Thyroid gland (tissue), 4 donors: ENCODE measurements at regions not wholly inside any gene's neighbourhood (a gene's known extent, or its start where the extent isn't known, plus 50 kb on each side); places are given as distances from the start of the nearest gene placed in this dataset.

Experiments used
- DNase-seq, 2 donors: peaks; one replicate each; pipeline ENCODE4 v3.0.0-alpha.2; 2019
- H3K27ac ChIP-seq, 3 donors: fragments of 200-600 bp; sonication (generic); 1 replicate in 2 of 3; 2 replicates in 1 of 3; pipeline ENCODE4 v1.5.1; 2016 to 2019; ENCODE audit warnings: mild to moderate bottlenecking in 1 of 3, moderate library complexity in 1 of 3
- H3K27me3 ChIP-seq: fragments of 200-600 bp; sonication (generic); one replicate; pipeline ENCODE4 v1.5.1; 2019
- H3K36me3 ChIP-seq, 2 donors: fragments of 200-600 bp; sonication (generic); one replicate each; pipeline ENCODE4 v1.5.1; 2016 to 2019
- H3K4me1 ChIP-seq, 2 donors: fragments of 200-600 bp; sonication (generic); one replicate each; pipeline ENCODE4 v1.5.1; 2017 to 2019
- H3K4me3 ChIP-seq, 3 donors: fragments of 200-600 bp; sonication (generic); replicated peaks in 1 of 3; 1 replicate in 2 of 3; 2 replicates in 1 of 3; pipeline ENCODE4 v1.5.1; 2016; ENCODE audit warnings: mild to moderate bottlenecking in 1 of 3
- H3K9me3 ChIP-seq: fragments of 200-600 bp; sonication (generic); one replicate; pipeline ENCODE4 v1.5.1; 2017
- CTCF ChIP-seq, 6 experiments: fragments of 200-600 bp in 3 of 6; fragments of 450-650 bp in 3 of 6; sonication (generic) in 3 of 6; IDR thresholded peaks; one replicate each; pipeline ENCODE4 v1.5.1; 2016 to 2019; ENCODE audit warnings: antibody characterized with exemption in 6 of 6, mild to moderate bottlenecking in 2 of 6, inconsistent platforms in 1 of 6, moderate library complexity in 1 of 6
- POLR2A ChIP-seq, 2 donors: fragments of 450-650 bp; IDR thresholded peaks; one replicate each; pipeline ENCODE4 v1.6.1; 2017; ENCODE audit warnings: antibody characterized with exemption in 2 of 2, mild to moderate bottlenecking in 2 of 2, moderate library complexity in 1 of 2
- WGBS, 2 donors: methylation state at CpG; one replicate each; pipeline ENCODE4 v1.1.5; 2017; 5-methylcytosine and 5-hydroxymethylcytosine counted together
- intact Hi-C: fragments of 100-400 bp; cut with DNase I; formaldehyde crosslinking; loops from one replicate; pipeline ENCODE4 v1.15.1; 2023

- Histone ChIP-seq H3K27me3 (no peaks in the 10 kb centered on the region), H3K4me3 (no peak overlapping the region), H3K9me3 (no peaks in the 10 kb centered on the region), H3K4me1 (no peaks in the 10 kb centered on the region), H3K27ac (no peak overlapping the region), H3K36me3 (no peaks in the 10 kb centered on the region)
- DNase-seq, result no peak
- TF ChIP-seq CTCF (IDR thresholded peaks at IDR 0.05), result no peak
- no peak for TF ChIP-seq POLR2A (IDR thresholded peaks at IDR 0.05)
- 94 to 97% methylated on average over 4 of the region's 4 CpGs for WGBS, 2 donors
- intact Hi-C loops, result no loop called here
These were observed 151.9 kb upstream of the ZNF385D start for GRCh38 chr3:21902956-21903355.

- no peaks in the 10 kb centered on the region for H3K36me3 ChIP-seq
- no peaks in the 10 kb centered on the region for H3K27me3 ChIP-seq
- H3K4me3 ChIP-seq, result no peak overlapping the region
- TF ChIP-seq POLR2A (IDR thresholded peaks at IDR 0.05), result no peak
- no peak for TF ChIP-seq CTCF (IDR thresholded peaks at IDR 0.05)
- no peak for DNase-seq
- 64 to 66% methylated on average over 3 of the region's 3 CpGs for WGBS, 2 donors
- no peaks in the 10 kb centered on the region for H3K9me3 ChIP-seq
- intact Hi-C loops, result no loop called here
- no peak overlapping the region for H3K27ac ChIP-seq
- H3K4me1 ChIP-seq, result no peaks in the 10 kb centered on the region
These were observed 158.1 kb upstream of the ZNF385D start for GRCh38 chr3:21909096-21909495.

- H3K4me1 ChIP-seq, result no peaks in the 10 kb centered on the region
- TF ChIP-seq CTCF (IDR thresholded peaks at IDR 0.05), result no peak
- TF ChIP-seq POLR2A (IDR thresholded peaks at IDR 0.05), result no peak
- no peak overlapping the region for H3K27ac ChIP-seq
- DNase-seq, result no peak
- H3K9me3 ChIP-seq, result no peaks in the 10 kb centered on the region
- H3K36me3 ChIP-seq, result no peaks in the 10 kb centered on the region
- H3K4me3 ChIP-seq, result no peak overlapping the region
- WGBS, 2 donors, result 6 to 20% methylated on average over 1 of the region's 1 CpG
- H3K27me3 ChIP-seq, result no peaks in the 10 kb centered on the region
- intact Hi-C loops, result no loop called here
These were observed 161.7 kb upstream of the ZNF385D start for GRCh38 chr3:21912711-21913110.

GRCh38 chr3:21913791-21914190 is 162.8 kb upstream of the ZNF385D start:
- no peak for DNase-seq
- H3K27me3 ChIP-seq, result no peaks in the 10 kb centered on the region
- H3K4me1 ChIP-seq, result no peaks in the 10 kb centered on the region
- H3K9me3 ChIP-seq, result no peaks in the 10 kb centered on the region
- intact Hi-C loops, result no loop called here
- H3K4me3 ChIP-seq, result no peak overlapping the region
- H3K36me3 ChIP-seq, result no peaks in the 10 kb centered on the region
- no peak for TF ChIP-seq CTCF (IDR thresholded peaks at IDR 0.05)
- no peak for TF ChIP-seq POLR2A (IDR thresholded peaks at IDR 0.05)
- H3K27ac ChIP-seq, result no peak overlapping the region

GRCh38 chr3:21914451-21914850 is 163.4 kb upstream of the ZNF385D start:
- 76 to 78% methylated on average over 2 of the region's 2 CpGs for WGBS, 2 donors
- Histone ChIP-seq H3K36me3 (no peaks in the 10 kb centered on the region), H3K9me3 (no peaks in the 10 kb centered on the region), H3K4me3 (no peak overlapping the region), H3K27ac (no peak overlapping the region), H3K27me3 (no peaks in the 10 kb centered on the region), H3K4me1 (no peaks in the 10 kb centered on the region)
- intact Hi-C loops, result no loop called here
- TF ChIP-seq POLR2A (IDR thresholded peaks at IDR 0.05), result no peak
- TF ChIP-seq CTCF (IDR thresholded peaks at IDR 0.05), result no peak
- no peak for DNase-seq
